ENCODE measurements at regions not wholly inside any gene's neighbourhood (a gene's known extent, or its start where the extent isn't known, plus 50 kb on each side); places are given as distances from the start of the nearest gene placed in this dataset.

GRCh38 chr9:87266697-87267096, 231.0 kb upstream of the DAPK1 start:
- TF ChIP-seq CTCF (IDR thresholded peaks at IDR 0.05; ENCODE audit: insufficient read depth, low read length, severe bottlenecking), result no peak
- FAIRE-seq (no peak), DNase-seq (ENCODE audit: low read depth) (no peak)
- Histone ChIP-seq H3K36me3 (ENCODE audit: control insufficient read depth, insufficient read depth, low read length) (no peaks in the 10 kb centered on the region), H3K4me3 (ENCODE audit: low read depth, low read length) (no peak overlapping the region), H3K27me3 (ENCODE audit: control insufficient read depth, insufficient read depth, low read length) (no peaks in the 10 kb centered on the region)

GRCh38 chr9:87267251-87268070, 230.2 kb upstream of the DAPK1 start:
- DNase-seq (ENCODE audit: low read depth), result no peak
- FAIRE-seq, result no peak
- no peak overlapping the region for H3K4me3 ChIP-seq (ENCODE audit: low read depth, low read length)
- no peaks in the 10 kb centered on the region for H3K27me3 ChIP-seq (ENCODE audit: control insufficient read depth, insufficient read depth, low read length)
- no peak for TF ChIP-seq CTCF (IDR thresholded peaks at IDR 0.05; ENCODE audit: insufficient read depth, low read length, severe bottlenecking)
- no peaks in the 10 kb centered on the region for H3K36me3 ChIP-seq (ENCODE audit: control insufficient read depth, insufficient read depth, low read length)

- Histone ChIP-seq H3K27me3 (ENCODE audit: control insufficient read depth, insufficient read depth, low read length) (no peaks in the 10 kb centered on the region), H3K36me3 (ENCODE audit: control insufficient read depth, insufficient read depth, low read length) (no peaks in the 10 kb centered on the region), H3K4me3 (ENCODE audit: low read depth, low read length) (no peak overlapping the region)
- DNase-seq (ENCODE audit: low read depth) (no peak), FAIRE-seq (no peak)
- TF ChIP-seq CTCF (IDR thresholded peaks at IDR 0.05; ENCODE audit: insufficient read depth, low read length, severe bottlenecking), result no peak
Observed at GRCh38 chr9:87269296-87270176, 228.1 kb upstream of the DAPK1 start.

GRCh38 chr9:87270221-87270847, 227.3 kb upstream of the DAPK1 start:
- no peaks in the 10 kb centered on the region for H3K36me3 ChIP-seq (ENCODE audit: control insufficient read depth, insufficient read depth, low read length)
- no peaks in the 10 kb centered on the region for H3K27me3 ChIP-seq (ENCODE audit: control insufficient read depth, insufficient read depth, low read length)
- no peak for TF ChIP-seq CTCF (IDR thresholded peaks at IDR 0.05; ENCODE audit: insufficient read depth, low read length, severe bottlenecking)
- H3K4me3 ChIP-seq (ENCODE audit: low read depth, low read length), result no peak overlapping the region
- DNase-seq (ENCODE audit: low read depth) (no peak), FAIRE-seq (no peak)

- FAIRE-seq, result no peak
- H3K36me3 ChIP-seq (ENCODE audit: control insufficient read depth, insufficient read depth, low read length), result no peaks in the 10 kb centered on the region
Observed at GRCh38 chr9:87270848-87271234, 226.8 kb upstream of the DAPK1 start.

More at GRCh38 chr9:87270848-87271234, 226.8 kb upstream of the DAPK1 start:
- no peak overlapping the region for H3K4me3 ChIP-seq (ENCODE audit: low read depth, low read length)
- no peak for TF ChIP-seq CTCF (IDR thresholded peaks at IDR 0.05; ENCODE audit: insufficient read depth, low read length, severe bottlenecking)
- no peak for DNase-seq (ENCODE audit: low read depth)
- no peaks in the 10 kb centered on the region for H3K27me3 ChIP-seq (ENCODE audit: control insufficient read depth, insufficient read depth, low read length)
